Right ventricle myocardium inferior (tissue), 1 donor: ENCODE measurements at regions not wholly inside any gene's neighbourhood (a gene's known extent, or its start where the extent isn't known, plus 50 kb on each side); places are given as distances from the start of the nearest gene placed in this dataset.
"Not testable (repeated sequence)": the region's sequence is repeated elsewhere in the genome, so short reads cannot be mapped to it uniquely, and the experiment has no call there.

Source experiments
- ATAC-seq: fragments of 200-7000 bp; cut with Tn5 transposase; one replicate; pipeline ENCODE4 v1.9.1; 2020; ENCODE audit warnings: mild to moderate bottlenecking, moderate library complexity
- DNase-seq: peaks from one replicate; pipeline ENCODE4 v3.0.0; 2021; ENCODE audit errors: missing footprints
- intact Hi-C: fragments of 100-400 bp; cut with DNase I; formaldehyde crosslinking; loops from one replicate; pipeline ENCODE4 v1.11.0; 2022
- donor health status: DM: no; HTN: yes; CAD: no; lungs with severe emphysema.

DNA sequence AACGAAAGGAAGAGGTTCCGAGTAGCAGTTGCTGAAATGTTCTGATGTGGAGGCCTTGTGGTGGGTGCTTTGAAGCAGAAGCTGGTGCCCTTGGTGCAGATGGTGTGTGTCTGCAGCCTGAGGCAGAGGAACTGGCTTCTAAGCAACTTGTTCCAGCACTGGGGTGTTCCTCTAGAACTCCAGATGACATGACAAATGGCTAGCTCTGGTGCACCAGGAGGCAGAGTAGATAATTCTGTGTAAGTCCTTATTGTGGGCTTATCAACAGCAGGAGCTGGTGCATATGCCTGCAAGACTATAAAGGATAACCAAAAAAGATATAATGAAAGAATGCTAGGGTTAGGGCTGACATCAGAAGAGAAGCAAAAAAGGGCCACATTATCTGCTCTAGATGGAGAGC is 76.5 kb downstream of the ARL5B start:
- intact Hi-C loops, result no loop called here

DNA sequence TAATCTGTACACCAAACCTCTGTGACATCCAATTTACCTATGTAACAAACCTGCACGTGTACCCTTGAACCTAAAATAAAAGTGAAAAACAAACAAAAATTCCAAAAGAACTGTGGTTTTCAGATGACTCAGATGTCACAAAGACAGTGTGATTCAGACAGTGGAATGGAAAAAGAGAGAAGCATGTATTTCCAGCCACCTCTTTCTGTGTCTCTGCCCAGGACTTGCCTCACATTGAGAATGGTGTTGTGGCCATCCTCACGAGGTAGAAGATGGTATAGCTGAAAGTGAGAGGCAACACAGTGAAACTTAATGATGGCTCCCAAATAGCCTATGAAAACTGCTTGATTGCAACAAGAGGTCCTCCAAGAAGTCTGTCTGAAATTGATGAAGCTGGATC is 78.0 kb downstream of the ARL5B start:
- intact Hi-C loops, result no loop called here
- ATAC-seq, result no peak

More for the DNA sequence above, 76.5 kb downstream of the ARL5B start:
- DNase-seq (no peak), ATAC-seq (no peak)

DNA sequence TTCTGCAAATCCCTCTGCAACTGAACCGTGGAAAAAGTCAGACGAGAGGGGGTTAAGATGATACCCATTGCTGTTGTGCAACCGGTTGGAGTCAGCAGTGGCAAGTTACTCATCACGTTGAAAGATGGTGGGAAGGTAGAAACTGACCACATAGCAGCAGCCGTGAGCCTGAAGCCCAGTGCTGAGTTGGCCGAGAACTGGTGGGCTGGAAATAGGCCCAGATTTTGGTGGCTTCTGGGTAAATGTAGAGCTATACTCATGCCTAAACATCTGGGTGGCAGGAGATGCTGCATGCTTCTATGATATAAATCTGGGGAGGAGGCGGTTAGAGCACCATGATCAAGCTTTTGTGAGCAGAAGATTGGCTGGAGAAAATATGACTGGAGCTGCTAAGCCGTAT is 78.6 kb downstream of the ARL5B start:
- no peak for ATAC-seq

More for the DNA sequence above, 78.0 kb downstream of the ARL5B start:
- no peak for DNase-seq

DNA sequence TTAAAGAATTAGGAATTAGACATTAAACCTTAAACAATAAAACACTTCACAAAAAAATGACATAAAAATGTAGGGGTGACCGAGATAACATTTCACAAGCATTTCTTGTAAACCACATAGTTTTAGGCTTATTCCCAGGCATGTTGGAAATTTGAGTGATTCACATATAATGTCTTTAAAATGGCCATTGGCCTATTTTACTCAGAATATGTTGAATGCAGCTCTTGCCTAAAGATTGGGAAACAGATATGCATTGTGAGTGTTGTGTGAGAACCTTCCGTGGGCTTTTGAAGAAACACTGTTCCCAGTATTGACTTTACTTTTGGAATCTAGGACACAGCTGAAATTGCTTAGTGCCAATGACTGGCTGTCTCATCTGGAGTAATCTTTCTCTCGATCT is 79.6 kb downstream of the ARL5B start:
- intact Hi-C loops, result no loop called here
- no peak for DNase-seq
- no peak for ATAC-seq

More for the DNA sequence above, 78.6 kb downstream of the ARL5B start:
- no peak for DNase-seq
- intact Hi-C loops, result no loop called here

DNA sequence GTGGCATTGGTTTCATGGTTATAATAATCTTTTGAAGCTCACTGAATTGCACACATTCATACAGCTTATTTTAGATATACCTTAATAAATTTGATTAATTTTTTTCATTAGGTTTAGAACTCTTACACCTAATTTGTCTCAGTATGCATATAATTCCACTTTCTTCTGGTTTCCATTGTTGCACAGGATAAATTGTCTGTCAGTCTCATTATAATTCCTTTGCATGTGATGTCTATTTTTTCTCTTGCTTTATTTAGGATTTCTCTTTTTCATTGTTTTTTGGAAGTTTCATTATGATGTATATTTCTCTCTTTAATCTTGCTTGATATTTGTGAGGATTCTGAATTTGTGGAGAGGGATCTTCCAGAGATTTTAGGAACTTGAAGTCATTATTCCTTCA is 84.7 kb downstream of the ARL5B start:
- intact Hi-C loops, result no loop called here
- no peak for ATAC-seq
- DNase-seq, result no peak

DNA sequence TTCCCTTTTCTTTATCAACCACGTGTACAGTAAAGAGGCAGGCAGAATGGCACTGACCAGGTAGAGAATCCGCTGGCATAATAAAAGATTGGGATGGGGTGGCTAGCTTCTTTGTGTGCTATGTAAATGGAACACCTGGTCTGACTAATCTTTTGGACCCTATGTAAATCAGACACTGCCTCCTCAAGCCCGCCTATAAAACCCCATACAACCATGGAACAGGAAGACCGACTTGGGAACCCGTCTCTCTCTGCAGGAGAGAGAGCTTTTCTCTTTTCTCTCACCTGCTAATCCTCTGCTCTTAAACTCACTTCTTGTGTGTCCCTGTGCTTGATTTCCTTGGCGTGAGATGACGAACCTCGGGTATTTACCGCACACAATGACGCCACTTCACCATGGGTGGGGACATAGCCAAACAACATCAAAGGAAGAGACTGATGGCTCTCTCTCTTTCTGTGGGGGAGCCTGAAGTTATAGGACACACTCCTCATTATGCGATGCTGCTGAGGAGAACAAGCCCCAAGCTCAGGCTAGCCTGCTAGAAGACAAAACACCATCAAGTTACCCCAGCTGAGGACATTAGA is 94.2 kb downstream of the ARL5B start:
- DNase-seq (no peak), ATAC-seq (no peak)
- intact Hi-C loops, result no loop called here

DNA sequence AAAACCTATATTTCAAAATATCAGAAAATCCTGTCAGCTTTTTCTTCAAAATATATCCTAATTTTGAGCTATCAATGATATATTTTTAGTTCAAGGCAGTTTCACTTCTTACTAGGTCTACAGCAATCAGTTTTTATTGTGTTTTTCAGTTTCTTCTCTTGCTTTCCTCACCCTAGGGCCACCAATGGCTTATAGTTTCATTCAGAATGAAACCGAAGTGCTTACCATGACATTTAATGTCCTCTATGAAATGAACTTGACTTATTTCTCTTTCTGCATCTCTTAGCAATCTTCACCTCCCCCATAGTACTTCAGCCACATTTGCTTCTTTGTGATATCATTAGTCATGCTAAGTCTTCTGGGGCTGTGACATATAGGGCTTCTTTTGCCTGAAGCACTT is 100.3 kb downstream of the ARL5B start:
- intact Hi-C loops, result no loop called here
- no peak for DNase-seq
- ATAC-seq, result no peak

DNA sequence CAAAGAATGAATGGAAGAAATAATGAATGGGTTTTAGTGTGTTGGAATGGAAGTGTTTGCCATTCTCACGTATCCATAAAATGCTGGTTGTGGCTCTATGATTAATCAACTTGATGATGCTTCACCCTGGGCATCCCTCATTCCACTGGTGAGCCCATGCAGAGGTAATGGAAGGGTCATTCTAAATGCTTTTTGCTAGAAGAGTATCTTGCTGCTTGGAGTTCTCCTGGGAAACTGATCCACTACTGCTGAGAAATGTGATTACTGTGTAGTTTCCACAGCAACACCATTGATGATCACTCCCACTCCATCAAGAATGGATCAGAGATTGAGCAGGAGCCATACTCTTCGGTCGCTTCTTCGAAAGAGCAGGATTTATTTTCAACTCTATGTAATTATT is 101.6 kb downstream of the ARL5B start:
- DNase-seq (no peak), ATAC-seq (no peak)
- intact Hi-C loops, result no loop called here

DNA sequence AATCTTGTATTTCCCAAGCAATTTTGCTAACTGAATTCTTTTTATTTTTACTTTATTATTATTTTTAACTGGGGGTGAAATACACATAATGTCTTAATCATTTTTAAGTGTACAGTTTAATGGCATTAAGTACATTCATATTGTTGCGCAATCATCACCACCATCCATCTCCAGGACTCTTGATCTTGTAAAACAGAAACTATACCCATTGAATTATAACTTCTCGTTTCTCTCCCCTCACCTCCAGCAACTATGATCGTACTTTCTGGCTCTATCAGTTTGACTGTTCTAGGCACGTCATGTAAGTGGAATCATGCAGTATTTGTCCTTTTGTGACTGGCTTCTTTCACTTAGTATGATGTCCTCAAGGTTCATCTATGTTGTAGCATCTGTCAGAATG is 108.8 kb downstream of the ARL5B start:
- intact Hi-C loops, result no loop called here
- DNase-seq (no peak), ATAC-seq (no peak)

DNA sequence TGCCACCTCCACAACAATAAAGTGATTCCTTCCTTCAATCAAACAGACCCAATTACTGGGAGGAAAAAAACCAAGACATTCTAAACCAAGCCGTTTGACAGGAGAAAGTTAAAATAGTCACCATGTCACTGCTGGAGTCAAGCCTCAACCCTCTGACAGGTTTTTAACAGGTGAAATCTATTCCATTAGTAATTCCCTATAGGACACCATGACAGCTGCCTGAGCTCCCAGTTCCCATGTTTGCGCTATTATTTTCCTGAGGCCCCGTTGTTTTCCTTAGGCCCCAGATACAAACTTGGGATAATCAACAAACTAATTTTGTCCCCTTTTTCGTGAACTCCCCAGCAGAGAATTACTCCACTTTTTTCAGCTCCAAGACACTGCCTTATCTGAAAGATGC is 113.9 kb downstream of the ARL5B start:
- intact Hi-C loops, result no loop called here
- DNase-seq (no peak), ATAC-seq (no peak)

DNA sequence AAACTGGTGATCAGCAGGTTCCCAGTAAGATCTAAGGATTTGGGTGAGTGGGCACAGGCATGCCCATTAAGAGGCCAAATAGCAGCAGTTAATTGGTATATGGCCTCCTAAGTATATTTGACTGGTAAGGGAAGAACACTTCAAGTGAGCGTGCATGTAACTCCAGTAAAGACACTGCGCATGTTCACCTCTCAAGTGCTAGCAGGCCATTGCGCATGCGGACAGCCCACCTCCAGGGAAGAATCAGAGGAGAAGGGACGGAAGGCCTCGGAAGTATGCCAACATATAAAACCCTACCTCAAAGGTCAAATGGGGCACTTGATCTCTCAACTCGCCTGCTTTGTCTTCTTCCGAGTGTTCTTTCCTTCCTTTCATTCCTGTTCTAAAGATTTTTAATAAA is 118.0 kb downstream of the ARL5B start:
- DNase-seq, result no peak
- intact Hi-C loops, result no loop called here
- no peak for ATAC-seq

DNA sequence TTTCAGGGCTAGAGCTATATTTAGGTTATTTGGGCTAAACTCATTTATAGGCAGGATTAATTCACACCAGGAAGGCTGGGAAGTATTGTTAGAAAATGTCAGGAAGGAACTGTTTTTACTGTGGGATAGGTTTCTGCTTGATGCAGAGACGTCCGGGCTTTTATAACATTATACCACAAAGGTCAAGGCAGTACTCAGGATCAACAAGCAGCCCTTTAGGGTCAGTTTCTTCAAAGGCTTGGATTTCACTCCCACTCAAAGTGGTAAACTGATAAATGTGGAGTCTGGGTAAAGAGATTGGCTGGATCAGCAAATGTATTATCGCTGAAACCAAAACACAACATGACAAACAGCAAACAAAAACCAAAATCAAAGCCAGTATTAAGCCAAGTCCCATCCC is 127.2 kb downstream of the ARL5B start:
- ATAC-seq (no peak), DNase-seq (no peak)
- intact Hi-C loops, result no loop called here

DNA sequence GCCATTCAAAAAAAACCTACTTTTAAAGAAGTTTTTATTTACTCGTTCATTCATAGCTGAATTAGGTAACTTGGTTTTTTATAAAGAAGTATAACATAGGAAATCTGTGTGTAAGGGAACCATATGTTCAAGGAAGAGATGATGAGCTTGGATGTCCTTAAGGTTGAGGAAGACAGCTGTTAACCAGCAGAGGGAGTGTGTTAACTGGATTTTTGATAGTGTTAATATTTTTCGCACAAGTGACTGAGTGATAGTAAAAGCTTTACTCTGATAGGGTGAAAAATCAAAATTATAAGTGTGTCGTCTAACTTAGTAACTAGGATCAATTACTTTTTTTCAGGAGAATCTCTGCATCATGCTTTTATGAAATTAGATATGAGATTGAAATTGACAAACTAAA is 134.7 kb downstream of the ARL5B start:
- ATAC-seq, result no peak

DNA sequence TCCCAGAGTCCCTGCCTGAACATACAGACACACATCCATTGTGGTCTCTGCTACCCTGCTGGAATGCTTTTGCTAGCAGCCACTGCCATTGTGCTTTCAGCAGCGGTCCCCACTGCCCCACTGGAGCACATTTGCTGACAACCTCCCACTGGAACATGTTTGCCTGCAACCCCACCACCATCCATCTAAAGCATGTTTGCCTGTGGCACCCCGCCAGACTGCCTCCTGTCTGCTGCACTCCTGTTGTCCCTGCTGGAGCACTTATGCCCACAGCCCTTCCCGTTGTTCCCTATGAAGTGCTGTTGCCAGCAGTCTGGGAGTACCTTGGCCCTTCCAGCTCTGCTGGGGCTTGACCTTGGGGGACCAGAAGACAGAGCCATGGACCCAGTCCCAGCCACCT is 136.3 kb downstream of the ARL5B start:
- no peak for DNase-seq
- no peak for ATAC-seq
- intact Hi-C loops, result no loop called here

More for the DNA sequence above, 134.7 kb downstream of the ARL5B start:
- intact Hi-C loops, result no loop called here
- DNase-seq, result no peak

DNA sequence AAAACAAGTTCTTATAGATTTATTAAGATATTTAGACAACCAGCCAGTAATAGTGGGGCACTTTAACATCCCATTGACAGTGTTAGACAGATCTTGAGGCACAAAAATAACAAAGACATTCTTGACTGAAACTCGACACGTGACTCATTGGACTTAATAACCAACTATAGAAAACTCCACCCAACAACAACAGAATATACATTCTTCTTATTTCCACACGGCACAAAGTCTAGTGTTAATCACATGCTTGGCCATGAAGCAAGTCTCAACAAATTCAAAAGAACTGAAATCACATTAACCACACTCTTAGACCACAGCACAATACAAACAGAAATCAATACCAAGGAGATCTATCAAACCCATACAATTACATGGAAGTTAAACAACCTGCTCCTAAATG is 138.1 kb downstream of the ARL5B start:
- ATAC-seq, result no peak
- no peak for DNase-seq
- intact Hi-C loops, result no loop called here

DNA sequence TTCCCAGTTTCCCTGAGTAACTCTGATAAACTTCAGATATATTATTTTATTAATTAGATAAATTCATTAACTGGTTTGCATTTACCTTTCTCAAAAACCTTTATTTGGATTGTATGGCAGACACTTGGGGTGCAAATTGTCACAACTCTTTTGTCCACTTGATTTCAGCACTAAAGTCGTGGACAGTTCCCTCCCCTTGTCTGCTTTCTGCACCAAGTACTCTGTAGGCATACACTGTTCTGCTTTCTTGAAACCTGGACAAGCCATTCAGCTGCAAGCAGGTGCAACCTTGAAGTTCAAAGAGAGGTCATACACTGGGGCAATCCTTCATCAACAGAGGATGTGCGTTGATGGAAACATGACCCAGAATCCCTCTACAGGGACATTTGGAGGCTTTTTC is 162.9 kb downstream of the ARL5B start:
- DNase-seq, result no peak
- ATAC-seq, result no peak
- intact Hi-C loops, result no loop called here

DNA sequence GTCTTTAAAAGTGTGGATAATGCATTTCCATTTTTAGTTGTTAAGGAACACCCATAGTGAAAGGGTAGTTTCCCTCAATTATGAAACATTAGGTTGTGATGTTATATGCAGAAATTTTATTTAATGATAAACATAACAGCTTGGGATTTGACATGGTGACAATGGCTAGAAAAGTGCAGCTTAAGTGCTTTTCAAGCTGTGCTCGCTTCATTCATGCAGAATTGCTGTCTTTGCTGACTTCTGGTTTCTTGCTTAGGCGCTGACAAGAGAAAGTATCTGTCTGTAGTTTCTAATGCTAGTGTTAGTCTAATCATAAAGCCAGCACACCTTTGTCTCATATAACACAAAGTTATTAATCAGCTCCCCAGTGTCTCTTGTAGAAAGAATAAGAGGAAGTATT is 170.0 kb downstream of the ARL5B start:
- DNase-seq (no peak), ATAC-seq (no peak)
- intact Hi-C loops, result no loop called here

DNA sequence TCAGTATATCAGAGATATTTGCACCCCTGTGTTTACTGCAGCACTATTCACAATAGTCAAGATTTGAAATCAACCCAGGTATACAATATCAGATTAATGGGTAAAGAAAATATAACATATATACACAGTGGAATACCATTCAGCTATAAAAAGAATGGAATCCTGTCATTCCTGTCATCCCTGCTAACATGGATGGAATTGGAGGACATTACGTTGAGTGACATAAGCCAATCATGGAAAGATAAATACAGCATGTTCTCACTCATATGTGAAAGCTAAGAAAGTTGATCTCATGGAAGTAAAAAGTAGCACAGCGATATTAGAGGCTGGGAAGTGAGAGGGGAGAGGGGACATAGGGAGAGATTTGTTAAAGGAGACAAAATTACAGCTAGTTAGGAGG is 171.0 kb downstream of the ARL5B start:
- intact Hi-C loops, result no loop called here
- DNase-seq (no peak), ATAC-seq (no peak)

DNA sequence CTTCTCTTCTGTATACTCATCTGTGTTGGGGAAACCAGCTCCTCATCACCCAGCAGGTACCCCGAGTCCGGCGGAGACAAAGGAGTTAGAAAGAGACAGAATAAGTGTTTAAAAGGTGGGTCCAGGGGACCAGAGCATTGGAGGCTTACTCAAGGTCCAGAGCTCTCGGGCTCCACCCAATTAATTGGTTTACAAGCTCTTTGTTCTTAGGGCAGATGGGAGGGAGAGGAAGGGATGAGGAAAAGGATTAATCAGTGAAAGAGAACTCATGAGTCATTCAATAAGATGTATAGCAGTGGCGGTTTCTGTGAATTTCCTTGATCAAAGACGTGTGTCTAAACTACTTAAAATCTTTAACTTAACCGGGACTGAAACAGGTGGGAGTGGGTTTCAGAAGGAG is 192.0 kb upstream of the MALRD1 start:
- intact Hi-C loops, DNase-seq, ATAC-seq: not testable (repeated sequence)

DNA sequence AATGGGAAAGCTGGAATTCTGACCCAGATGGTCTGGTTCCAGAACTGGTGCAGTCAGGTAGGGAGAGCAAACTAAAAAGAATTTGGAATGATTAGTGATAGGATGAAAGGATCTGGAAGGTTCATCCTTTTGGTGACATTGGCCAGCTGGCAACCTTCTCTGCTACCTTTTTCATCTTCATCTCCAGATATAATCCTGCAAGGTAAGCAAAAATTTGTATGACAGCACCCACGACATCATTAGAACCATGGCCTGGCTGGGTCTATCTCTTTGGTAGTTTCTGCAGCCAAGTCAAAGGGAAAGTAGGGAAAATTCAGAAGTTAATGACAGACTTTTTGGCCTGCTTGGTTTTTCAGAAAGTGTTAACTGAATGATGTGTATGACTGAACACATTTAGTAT is 188.9 kb upstream of the MALRD1 start:
- no peak for DNase-seq
- no peak for ATAC-seq
- intact Hi-C loops, result no loop called here

DNA sequence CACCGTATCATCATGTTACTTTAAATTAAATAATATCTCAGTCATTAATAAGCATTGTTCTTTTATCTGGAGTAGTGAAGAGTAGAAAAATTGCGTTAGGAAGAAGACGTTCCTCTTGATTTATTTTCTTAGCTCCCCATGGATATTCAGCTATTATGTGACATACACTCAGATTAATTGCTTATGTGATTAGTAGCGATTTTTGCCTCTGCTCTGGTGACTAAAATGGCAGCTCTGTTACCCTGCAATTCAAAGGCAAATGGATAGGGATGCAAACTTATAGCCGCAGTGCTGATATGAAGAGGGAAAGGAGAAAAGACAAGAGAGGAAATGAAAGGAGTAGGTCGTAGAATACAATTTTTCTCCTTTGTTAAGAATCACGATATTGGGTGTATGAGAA is 188.4 kb upstream of the MALRD1 start:
- ATAC-seq, result no peak
- intact Hi-C loops, result no loop called here

More for the DNA sequence above, 188.4 kb upstream of the MALRD1 start:
- no peak for DNase-seq
